Frontal cortex (tissue), 3 donors: ENCODE measurements at regions not wholly inside any gene's neighbourhood (a gene's known extent, or its start where the extent isn't known, plus 50 kb on each side); places are given as distances from the start of the nearest gene placed in this dataset.
"Not testable (repeated sequence)": the region's sequence is repeated elsewhere in the genome, so short reads cannot be mapped to it uniquely, and the experiment has no call there.

Source experiments
- DNase-seq, 2 donors: peaks; one replicate each; pipeline ENCODE4 v3.0.0; 2012; ENCODE audit warnings: low spot score in 2 of 2
- FAIRE-seq: peaks from 2 replicates; lab custom pipeline; 2012; peaks lifted over from hg19 to GRCh38; lab: Jason Lieb, UNC
- donor health status: control.
- donor health status: control.
- donor health status: control.

DNA sequence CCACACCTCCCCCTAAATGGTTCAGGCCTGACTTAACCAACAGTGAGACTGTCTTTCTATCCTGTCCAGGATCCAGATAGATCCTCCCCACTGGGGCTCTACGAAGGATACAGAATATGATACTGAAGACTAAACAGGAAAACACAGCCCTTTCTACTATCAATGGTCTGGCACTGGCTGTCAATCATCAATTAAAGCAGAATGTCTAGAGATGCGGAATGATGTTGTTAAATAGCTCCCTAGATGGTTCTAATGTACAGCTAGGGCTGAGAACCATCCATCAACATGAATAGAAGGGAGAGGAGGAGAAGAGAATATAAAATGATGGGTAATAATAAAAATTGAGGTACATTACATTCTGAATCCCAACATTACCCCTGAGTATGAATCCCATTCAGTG is 314.3 kb upstream of the CELF2 start:
- DNase-seq (no peak), FAIRE-seq (no peak)

DNA sequence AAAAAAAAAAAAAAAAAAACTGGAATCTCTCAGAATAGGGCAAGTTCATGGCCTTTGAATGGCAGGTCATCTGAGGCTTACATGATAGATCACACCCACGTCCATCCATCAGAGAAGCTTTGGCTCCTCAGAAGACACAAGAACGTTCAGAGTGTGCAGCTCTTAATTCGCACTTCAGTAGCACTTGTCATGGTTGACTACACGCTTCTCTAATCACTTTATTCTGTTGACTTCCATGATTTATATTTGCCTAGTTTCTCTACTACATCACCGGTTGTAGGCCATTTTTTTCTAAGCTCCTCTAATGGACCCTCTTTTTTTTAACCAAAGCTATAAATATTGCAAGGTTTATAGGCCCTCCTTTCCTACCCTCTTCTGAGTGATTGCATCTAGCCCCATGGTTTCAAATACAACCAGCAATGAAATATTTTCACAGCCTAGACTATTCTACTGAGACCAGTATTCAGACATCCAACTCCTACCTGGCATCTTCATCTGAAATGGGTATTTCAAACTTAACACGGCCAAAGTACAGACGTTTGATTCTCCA is 305.4 kb upstream of the CELF2 start:
- DNase-seq (no peak), FAIRE-seq (no peak)

DNA sequence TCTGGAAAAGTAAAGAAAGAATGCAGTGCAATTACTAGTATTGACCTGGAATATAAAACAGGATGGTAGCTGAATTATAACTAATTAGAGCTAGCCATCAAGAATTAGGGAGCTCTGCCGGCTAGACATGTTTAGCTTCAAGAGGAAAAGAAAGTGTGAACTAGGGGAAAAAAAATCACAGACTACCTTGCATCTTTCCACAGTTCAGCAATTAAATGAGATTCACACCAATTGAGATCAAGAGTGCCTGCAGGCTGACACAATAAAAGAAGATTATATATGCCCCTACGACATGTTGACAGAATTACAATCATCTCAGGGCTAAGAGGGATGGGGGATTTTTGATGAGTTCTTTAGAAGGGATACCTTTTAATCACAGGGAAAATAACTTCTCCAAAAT is 303.3 kb upstream of the CELF2 start:
- no peak for DNase-seq
- no peak for FAIRE-seq

DNA sequence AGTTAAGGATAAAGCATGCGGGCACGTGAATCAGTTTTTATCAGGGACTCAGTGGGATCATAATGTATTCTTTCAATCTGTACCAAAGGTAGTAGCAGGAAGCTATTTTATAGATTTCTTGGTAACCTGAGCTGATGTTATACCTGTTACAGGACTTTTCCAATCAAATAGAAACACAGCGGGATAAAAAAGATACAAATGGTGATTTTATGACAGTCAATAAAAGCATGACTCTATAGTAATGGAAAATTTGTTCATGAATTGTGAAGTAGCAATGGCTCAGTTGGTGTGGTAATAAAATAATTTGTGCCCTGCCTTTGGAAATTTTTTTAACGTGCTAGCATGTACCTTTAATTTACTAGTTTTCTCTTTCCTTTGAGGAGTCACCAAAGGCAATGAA is 300.7 kb upstream of the CELF2 start:
- DNase-seq, result no peak
- FAIRE-seq, result no peak

DNA sequence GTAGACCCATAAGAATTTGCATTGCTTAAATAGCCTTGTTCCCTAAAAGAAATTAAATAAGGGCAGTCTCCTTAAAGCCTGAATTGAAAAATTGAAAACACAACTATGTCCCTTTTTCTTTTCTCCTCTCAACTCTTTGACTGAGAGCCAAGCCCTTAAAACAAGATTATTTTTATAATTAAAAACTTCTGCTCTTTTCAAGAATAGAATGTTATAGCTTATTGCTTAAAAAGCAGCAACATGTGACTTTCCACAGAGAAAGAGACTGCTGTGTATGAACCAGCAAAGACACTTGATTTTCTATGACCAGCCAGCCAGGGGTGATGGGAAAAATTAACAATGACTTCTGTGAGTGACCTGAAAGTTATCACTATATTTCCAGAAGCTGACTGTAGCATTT is 295.2 kb upstream of the CELF2 start:
- FAIRE-seq (no peak), DNase-seq (no peak)

DNA sequence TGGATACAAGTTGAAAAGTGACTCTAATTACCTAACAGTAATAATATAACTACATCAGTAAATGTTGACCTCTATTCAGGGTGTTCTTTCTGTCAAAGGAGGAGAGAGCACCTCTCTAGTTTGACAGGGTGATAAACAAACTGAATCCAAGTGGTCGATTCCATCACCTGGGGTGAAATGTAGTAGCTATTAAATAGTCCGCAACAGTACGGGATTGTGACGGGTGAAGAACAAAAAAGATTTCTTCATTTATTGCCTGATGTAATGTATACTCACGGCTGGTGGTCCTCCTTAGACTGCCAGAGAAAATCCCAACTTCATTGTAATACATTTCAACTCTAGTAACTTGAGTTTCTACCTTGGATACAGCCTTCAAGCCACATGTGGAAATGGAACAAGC is 292.5 kb upstream of the CELF2 start:
- DNase-seq (no peak), FAIRE-seq (no peak)

DNA sequence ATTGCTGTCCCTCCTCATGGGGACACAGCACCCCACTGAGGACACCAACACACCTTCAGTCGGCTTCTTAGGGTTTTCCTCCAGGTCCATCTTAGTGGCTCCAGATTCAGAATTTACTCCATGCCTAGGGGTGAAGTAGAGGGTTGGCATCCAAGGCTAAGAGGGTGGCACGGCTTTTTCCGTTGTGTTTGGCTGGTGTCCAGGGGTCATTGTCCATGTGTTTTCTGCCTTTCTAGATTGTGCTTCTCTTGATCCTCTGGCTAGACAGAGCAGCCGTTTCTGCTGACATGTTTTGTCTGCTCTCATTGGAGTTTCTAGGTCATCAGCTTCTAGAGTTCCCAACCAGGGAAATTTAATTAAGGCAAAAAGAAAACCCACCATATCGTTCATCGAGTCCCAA is 291.6 kb upstream of the CELF2 start:
- no peak for DNase-seq
- FAIRE-seq, result no peak

DNA sequence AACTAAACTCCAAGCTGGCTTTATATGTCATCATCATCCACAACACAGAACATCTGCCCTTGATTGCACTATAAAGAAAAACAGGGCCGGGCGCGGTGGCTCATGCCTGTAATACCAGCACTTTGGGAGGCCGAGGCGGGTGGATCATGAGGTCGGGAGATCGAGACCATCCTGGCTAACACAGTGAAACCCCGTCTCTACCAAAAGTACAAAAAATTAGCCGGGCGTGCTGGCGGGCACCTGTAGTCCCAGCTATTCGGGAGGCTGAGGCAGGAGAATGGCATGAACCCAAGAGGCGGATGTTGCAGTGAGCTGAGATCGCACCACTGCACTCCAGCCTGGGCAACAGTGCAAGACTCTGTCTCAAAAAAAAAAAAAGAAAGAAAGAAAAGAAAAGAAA is 290.3 kb upstream of the CELF2 start:
- not testable (repeated sequence) for DNase-seq, FAIRE-seq

DNA sequence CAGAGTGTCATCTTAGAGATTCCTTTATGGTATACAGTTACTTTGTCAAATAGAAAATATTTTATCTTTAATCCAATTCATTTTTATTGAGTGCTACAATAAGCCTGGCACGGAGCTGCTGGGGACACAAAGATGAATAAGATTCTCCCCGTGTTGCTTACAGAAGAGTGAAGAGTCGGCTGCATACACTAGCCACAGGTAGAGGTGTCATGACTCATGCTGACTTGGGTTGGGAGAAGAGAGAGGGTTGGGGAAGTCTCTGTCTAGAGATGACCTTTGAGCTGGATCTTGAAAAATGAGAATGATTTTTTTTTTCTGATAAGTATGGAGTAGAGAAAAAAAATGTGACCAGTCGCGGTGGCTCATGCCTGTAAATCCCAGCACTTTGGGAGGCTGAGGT is 289.9 kb upstream of the CELF2 start:
- FAIRE-seq (no peak), DNase-seq (no peak)

DNA sequence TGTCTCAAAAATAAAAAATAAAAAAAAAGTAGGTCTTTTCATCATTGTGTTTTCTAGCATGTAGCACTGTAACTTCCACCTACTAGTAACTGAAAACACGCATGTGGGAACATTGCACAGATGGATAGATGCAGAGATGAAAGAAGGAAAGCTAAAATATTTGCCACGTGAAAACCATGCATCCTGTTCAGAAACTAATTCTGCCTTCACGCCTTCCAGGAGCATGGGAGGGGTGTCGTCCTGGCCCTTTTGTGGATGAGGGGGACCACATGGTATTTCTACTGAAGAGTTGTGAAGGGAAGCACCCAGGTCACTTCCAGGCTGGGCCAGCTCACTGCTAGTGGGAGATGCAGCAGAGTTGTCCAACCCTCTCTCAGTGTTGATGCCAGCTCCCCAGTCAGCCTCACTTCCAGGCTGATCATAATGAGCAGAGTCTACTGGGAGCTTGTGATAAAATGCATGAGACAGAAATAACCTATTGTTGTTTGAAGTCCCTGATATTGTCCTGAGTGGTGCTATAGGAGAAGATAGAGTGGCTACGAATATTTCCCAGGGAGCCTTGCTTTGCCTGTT is 287.1 kb upstream of the CELF2 start:
- DNase-seq (no peak), FAIRE-seq (no peak)

DNA sequence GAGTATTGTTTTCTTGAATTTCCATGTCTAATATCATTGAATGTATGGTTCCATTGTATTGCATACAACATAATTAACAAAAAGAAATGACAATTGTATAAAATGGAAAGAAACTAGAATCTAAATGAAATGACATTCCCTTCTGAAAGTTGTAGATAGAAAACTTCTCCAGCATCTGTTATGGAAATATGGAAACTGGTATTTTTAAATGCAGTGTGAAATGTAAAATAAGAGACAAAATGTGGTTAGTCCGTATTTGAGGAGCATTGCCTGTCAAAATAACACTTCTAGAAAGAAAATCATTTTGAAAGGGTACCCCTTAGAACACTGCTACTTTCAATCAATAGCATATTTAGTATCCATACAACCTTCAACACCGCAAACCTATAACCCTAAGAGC is 286.3 kb upstream of the CELF2 start:
- FAIRE-seq, result no peak
- no peak for DNase-seq

DNA sequence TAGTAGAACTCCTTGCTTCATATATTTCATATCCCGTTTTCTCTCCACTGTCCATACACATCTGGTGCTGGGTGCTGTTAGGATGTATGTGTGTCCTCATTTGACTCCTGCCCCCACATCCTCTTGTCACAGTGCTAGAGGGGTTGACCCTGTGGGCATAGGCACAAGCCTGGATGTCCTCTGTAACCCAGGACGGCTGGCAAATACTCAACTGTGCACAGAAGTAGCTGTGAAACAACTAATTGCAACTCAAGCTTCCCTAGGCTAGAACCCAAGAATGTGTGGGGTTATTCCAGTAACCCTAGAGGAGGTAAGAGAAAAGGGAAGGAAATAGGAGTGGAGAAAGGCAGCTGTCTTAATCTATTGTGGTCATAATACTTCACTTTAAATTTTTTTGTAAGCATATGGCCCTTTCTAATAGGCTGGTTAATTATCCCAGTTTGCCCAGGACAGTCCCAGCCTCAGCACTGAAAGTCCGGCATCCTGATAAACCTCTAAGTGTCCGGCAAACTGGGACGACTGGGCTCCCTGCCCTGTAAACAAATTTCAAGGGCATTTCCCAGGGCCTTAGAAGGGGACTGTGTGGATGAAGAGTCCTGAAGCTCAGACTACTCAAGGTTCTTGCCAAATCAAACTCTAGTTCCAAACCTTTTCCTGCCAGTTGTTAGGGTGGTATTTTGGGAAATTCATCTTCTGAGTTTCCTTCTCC is 283.2 kb upstream of the CELF2 start:
- FAIRE-seq, result no peak
- no peak for DNase-seq

DNA sequence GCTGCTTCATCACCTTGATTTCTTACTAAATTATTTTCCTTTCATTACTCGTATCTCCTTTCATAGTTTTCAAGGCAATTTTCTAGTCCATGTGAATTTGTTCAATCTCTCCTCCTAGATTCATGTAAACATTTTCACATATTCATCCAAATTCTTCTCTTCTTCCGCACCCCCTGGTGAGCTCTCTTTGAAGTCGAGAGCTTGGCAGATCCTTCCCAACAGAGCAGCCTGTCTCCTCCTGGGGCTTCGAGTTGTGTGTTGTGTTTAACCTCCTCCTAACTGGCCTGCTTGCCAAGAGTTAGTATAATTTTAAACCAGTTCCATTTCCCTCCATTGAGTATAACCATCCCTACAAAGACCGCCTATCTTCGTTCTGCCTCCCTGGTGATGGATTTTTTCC is 272.4 kb upstream of the CELF2 start:
- FAIRE-seq, result no peak
- no peak for DNase-seq

DNA sequence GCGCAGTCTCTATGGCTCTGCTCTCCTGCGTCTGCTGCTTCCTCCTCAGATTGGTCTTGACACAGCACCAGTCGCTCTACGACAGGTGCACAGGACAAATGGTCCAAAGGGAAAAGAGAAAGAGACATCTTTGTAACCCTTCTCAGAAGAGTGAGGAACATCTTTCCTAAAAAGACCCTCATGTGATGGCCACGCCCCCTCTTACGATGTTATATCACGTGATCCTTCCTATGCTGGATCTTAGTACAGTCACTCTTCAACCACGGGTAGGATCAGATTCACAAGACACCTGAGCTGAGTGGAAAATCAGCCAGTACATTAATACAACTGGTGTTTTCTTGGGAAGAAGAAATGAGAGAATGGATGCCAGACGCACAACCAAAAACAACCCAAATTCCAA is 262.2 kb upstream of the CELF2 start:
- DNase-seq, result no peak
- FAIRE-seq, result no peak

DNA sequence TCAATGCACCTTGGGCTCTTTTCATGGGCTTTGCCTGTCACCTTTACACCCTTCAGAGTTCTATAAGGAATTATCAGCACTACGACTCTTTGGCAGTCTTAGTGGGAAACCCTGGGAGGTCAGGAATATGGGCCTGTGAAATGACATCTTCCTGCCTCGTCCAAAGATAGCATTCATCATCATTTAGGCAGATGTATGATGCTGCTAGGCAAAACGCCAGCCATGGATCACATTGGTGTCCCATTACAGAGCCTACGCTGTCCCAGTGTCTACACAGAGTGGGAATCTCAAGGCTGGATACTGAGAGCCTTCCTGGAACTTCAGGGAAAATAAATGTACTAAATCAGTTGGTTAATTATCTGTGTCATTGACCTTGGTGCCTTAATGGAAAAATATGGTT is 259.4 kb upstream of the CELF2 start:
- no peak for DNase-seq
- FAIRE-seq, result no peak

DNA sequence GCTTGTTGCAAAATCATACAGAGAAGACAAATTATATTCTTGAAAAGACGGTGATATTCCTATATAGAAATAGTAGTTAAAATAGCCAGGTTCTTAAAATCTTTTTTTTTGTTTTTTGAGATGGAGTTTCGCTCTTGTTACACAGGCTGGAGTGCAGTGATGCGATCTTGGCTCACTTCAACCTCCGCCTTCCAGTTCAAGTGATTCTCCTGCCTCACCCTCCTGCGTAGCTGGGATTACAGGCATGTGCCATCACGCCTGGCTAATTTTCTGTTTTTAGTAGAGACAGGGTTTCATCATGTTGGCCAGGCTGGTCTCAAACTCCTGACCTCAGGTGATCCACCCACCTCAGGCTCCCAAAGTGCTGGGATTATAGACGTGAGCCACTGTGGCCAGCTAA is 257.9 kb upstream of the CELF2 start:
- not testable (repeated sequence) for DNase-seq, FAIRE-seq

DNA sequence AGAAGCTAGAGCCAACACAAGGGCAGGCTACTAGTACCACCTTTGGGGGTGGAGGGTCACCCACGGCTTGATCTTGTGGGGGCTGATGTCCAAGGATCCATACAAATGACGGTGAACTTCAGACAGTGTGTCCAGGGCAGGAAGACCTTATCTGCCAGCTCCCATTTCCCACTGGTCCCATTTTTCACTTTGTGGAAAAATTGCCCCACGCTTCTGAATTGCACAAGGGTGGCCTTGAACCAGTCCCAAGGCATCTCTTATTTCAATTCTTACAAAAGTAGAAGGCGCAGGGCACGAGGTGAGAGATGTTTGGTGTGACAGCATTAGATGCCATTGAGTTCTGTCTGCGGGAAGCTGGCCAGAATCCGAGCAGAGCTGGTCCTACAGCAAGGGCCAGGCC is 252.7 kb upstream of the CELF2 start:
- DNase-seq, result no peak
- no peak for FAIRE-seq

DNA sequence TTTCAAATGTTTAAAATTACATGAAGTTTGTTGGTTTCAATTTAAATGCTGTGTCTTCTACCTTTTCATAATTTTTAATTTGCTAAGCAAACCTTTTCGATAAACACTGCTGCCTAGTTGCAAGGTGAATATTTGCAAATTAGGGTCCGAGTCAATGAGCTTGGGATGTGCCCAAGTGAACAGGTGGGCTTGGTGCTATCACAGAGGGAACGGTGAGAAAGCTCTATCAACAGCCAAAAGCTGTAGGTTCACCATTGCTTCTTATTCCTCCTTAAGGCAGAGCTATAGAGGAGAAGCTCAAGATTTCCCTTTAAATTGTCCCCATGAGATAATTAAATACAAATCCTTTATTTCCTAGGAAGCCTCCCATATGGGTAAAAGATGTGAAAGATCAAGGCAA is 245.3 kb upstream of the CELF2 start:
- DNase-seq, result no peak

DNA sequence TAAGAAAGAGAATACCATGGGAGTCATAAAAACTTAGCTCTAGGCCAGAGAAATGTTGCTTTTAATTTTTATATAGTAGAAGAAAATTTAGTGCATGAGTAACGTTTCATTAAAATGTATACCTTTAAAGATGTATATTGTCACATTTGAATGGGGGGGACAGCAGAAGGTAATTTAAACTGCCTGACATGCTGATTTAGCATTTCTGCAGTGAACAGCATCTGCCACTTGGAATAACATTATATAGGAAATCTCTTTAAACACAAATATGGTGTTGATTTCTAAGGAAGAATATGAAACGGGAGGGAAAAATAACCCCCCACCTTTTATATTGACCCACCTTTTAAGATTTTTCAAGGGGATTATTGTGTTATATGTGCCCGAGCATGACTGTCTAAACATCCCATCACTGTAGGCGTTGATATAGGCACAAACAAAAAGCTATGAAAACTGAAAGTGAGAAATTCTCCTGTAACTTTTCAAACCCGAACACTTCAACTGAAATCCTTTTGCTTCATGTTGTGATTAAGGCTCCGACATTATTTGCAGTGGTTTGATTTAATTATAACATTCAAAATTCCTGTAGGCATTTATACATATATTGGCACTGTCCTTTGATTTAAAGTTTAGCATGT is 244.7 kb upstream of the CELF2 start:
- FAIRE-seq (no peak), DNase-seq (no peak)

More for the DNA sequence above, 245.3 kb upstream of the CELF2 start:
- no peak for FAIRE-seq

DNA sequence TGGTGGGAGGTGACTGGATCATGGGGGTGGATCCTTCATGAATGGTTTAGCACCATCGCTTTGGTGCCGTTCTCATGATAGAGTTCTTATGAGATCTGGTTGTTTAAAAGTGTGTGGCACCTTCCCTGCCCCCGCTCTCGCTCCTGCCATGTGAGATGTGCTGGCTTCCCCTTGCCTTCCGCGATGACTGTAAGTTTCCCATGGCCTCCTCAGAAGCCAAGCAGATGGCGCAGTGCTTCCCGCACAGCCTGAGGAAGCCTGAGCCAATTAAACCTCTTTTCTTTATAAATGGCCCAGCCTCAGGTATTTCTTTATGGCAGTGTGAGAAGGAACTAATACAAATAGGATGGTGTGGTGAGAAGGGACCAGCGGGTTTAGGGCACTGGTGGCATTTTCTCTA is 243.3 kb upstream of the CELF2 start:
- FAIRE-seq, result no peak
- no peak for DNase-seq

DNA sequence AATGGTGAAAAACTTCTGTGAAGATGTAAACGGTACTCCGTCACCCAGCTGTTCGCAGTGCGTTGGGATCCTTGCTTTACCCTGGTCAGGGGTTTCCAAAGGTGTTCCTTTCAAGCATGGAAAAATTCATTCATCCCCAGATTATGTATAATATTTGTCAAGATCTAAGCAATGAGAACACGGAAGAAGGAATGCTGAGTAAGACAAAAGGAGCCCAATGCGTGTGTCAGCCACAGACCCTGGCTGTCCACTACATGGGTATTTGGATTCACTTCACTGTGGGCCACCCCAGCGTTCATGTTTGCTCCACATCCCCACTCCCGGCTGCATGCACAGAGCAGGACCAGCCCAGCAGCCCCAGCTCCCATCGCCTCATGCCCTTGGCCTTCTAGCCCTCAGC is 241.3 kb upstream of the CELF2 start:
- DNase-seq (no peak), FAIRE-seq (no peak)
